ENCODE measurements at regions not wholly inside any gene's neighbourhood (a gene's known extent, or its start where the extent isn't known, plus 50 kb on each side); places are given as distances from the start of the nearest gene placed in this dataset.

GRCh38 chr16:49972961-49973360 lies 52.1 kb upstream of the CNEP1R1 start:
- TF ChIP-seq CTCF (IDR thresholded peaks at IDR 0.05): no peak
- no peak for TF ChIP-seq POLR2A (IDR thresholded peaks at IDR 0.05)
